GM12873 (cell line): ENCODE measurements at regions not wholly inside any gene's neighbourhood (a gene's known extent, or its start where the extent isn't known, plus 50 kb on each side); places are given as distances from the start of the nearest gene placed in this dataset.

ENCODE experiments used
- TF ChIP-seq, protein P1 (sequence below): IDR thresholded peaks from 2 replicates; pipeline ENCODE4 v1.5.1; 2012; ENCODE audit warnings: low read depth, mild to moderate bottlenecking, moderate library complexity, low read length, control low read depth; ENCODE audit not compliant: insufficient read depth; ENCODE audit errors: missing control alignments

DNA sequence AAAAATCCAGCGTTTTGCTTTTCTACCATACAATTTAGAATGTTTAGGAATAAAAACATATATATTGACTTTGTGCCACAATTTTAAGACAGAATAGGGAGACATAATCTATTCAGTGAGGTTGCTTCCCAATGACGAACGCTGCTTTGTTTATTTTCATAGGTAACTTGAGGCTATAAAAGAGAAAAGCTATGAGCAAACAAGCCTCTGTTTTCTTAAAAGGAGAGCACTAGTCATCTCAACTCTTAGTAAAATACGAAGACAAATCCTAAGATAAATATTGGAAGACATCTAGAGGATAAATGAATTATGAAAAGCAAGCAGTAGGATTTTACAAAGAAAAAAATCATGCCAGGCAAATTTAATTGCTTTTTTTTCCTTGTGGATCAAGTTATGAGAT, 363.6 kb downstream of the ANXA1 start:
- TF ChIP-seq, protein P1, sequence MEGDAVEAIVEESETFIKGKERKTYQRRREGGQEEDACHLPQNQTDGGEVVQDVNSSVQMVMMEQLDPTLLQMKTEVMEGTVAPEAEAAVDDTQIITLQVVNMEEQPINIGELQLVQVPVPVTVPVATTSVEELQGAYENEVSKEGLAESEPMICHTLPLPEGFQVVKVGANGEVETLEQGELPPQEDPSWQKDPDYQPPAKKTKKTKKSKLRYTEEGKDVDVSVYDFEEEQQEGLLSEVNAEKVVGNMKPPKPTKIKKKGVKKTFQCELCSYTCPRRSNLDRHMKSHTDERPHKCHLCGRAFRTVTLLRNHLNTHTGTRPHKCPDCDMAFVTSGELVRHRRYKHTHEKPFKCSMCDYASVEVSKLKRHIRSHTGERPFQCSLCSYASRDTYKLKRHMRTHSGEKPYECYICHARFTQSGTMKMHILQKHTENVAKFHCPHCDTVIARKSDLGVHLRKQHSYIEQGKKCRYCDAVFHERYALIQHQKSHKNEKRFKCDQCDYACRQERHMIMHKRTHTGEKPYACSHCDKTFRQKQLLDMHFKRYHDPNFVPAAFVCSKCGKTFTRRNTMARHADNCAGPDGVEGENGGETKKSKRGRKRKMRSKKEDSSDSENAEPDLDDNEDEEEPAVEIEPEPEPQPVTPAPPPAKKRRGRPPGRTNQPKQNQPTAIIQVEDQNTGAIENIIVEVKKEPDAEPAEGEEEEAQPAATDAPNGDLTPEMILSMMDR = no peak

DNA sequence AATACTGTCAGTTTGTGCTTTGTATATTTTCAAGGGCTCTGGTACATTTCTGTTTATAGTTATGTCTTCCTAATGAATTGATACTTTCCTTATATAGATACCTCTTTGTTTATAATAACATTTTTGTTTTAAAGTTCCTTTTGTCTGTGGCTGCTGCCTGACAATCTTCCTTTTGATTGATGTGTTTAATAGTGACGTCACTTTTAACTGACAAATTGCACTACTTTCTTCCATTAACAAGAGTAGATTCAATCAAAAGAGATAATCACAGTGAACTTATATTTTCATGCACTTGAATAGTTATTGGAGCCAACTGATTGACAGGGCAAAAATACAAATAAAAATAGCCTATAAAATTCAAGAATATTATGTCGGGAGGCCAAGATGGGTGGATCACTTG, 371.7 kb downstream of the ANXA1 start:
- TF ChIP-seq, protein P1 = no peak

DNA sequence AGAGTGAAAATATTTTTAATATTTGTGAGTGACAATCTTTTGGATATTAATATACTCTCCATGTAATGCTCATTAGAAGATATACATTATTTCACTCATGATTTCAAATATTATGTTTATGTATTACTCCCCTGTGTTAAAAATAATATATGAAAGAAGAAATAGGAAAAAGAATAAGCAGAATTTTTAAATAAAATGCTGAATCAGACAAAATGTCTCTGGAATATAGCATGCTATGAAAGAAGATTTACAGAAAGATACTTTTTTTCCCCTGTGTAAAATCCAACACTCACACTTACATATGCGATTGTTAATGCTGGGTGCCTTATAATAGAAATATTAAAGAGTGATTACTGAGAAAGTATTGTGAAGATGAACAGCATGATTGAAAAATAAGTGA, 373.7 kb downstream of the ANXA1 start:
- TF ChIP-seq, protein P1 = no peak

DNA sequence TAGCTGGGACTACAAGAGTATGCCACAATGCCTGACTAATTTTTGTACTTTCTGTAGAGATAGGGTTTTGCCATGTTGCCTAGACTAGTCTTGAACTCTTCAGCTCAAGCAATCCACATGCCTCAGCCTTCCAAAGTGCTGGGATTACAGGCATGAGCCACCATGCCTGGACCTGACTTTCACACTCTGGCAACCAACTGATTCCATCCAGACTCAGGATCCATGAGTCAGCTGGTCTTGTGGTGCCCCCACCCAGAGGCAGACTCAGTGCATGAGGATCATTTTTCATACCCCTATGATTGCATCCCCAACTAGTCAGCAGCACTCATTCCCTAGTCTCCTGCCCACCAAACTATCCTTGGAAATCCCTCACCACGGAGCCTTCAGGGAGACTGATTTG, 375.9 kb downstream of the ANXA1 start:
- TF ChIP-seq, protein P1 = no peak

DNA sequence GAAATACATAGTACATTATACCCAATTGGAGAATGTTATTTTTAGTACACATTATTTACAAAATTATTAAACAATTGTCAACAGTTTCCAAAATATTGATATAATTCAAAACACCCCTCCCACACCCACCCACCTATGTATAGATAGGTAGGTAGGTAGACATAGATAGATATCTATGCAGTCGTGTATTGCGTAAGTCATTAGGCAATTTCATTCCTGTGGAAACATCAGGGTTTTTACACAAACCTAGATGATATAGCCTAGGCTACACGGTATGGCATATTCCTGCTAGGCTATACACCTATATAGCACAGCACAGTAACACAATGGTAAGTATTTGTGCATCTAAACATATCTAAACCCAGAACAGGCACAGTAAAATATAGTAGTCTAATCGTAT, 377.3 kb downstream of the ANXA1 start:
- TF ChIP-seq, protein P1 = no peak

DNA sequence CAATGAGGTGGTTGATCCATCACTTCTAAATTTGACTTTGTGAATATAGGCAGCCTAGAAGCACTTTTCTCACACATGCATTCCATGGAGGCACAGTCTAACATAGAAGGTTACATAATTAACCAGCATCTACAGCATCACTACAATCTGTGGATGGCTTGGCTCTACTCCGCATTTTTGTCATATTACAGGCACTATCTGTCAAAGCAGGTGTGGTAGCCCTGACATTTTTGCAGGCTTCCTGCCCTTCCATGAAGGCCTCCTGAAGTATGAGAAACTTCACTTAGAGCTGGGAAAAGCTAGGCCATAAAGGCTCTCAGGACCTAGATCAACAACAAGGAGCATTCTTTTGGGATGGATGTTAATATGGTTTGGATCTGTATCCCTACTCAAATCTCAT, 378.0 kb downstream of the ANXA1 start:
- TF ChIP-seq, protein P1 = no peak

DNA sequence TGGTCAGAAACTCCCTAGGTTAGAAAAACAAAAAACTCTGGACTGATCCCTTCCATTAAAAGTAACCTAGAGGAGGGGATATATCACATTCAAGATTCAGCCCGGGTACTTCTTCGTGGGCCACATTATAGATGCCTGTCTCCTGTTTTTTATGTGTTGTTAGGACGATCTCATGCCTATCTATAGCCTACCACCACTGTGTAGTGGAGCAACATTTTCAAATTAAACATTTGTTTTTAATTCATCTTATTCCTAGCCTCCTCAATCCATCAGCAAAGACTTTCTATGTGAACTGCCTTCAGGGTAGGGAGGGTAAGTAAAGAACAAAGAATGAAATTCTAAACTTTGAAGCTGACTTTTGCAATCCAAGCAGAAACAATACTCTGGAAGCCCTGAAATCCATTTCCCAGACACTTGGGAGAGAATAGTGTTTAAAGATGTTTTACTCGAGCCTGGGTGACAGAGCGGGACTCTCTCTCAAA, 379.4 kb downstream of the ANXA1 start:
- TF ChIP-seq, protein P1 = no peak
